Trophoblast cell (in vitro differentiated cells and primary cell): ENCODE measurements at regions not wholly inside any gene's neighbourhood (a gene's known extent, or its start where the extent isn't known, plus 50 kb on each side); places are given as distances from the start of the nearest gene placed in this dataset.

Experiments used
- DNase-seq, 2 donors: peaks; one replicate each; pipeline ENCODE4 v3.0.0-alpha.2; 2016
- H2AFZ ChIP-seq: 2 replicates; pipeline ENCODE4 v1.6.1; 2013; ENCODE audit warnings: low read length, moderate library complexity, mild to moderate bottlenecking; ENCODE audit not compliant: insufficient read depth, poor library complexity
- H2AK5ac ChIP-seq: 2 replicates; pipeline ENCODE4 v1.6.1; 2013; ENCODE audit warnings: mild to moderate bottlenecking, low read length
- H2BK120ac ChIP-seq: 2 replicates; pipeline ENCODE4 v1.6.1; 2013; ENCODE audit warnings: low read length, mild to moderate bottlenecking, moderate library complexity; ENCODE audit not compliant: insufficient read depth, poor library complexity
- H2BK12ac ChIP-seq: 2 replicates; pipeline ENCODE4 v1.6.1; 2013; ENCODE audit warnings: mild to moderate bottlenecking, low read length, moderate library complexity
- H2BK5ac ChIP-seq: 2 replicates; pipeline ENCODE4 v1.6.1; 2013; ENCODE audit warnings: low read length, low read depth, moderate library complexity, mild to moderate bottlenecking; ENCODE audit not compliant: poor library complexity
- H3K14ac ChIP-seq: 2 replicates; pipeline ENCODE4 v1.6.1; 2013; ENCODE audit warnings: mild to moderate bottlenecking, low read length
- H3K18ac ChIP-seq: 2 replicates; pipeline ENCODE4 v1.6.1; 2013; ENCODE audit warnings: mild to moderate bottlenecking, low read length
- H3K23ac ChIP-seq: 2 replicates; pipeline ENCODE4 v1.6.1; 2013; ENCODE audit warnings: low read length
- H3K27ac ChIP-seq: 2 replicates; pipeline ENCODE4 v1.5.1; 2013; ENCODE audit warnings: low read depth, mild to moderate bottlenecking, inconsistent platforms, low read length, moderate library complexity
- H3K27me3 ChIP-seq: 2 replicates; pipeline ENCODE4 v1.6.1; 2013; ENCODE audit warnings: inconsistent platforms, mild to moderate bottlenecking, low read length, moderate library complexity; ENCODE audit not compliant: insufficient read depth
- H3K36me3 ChIP-seq, 2 experiments: 1 replicate in 1 of 2; 2 replicates in 1 of 2; pipeline ENCODE4 v1.6.1; 2013; ENCODE audit warnings: low read length in 2 of 2, mild to moderate bottlenecking in 2 of 2, moderate library complexity in 1 of 2; ENCODE audit not compliant: insufficient read depth in 2 of 2, control insufficient read depth in 1 of 2
- H3K4ac ChIP-seq: 2 replicates; pipeline ENCODE4 v1.6.1; 2013; ENCODE audit warnings: low read depth, mild to moderate bottlenecking, low read length, moderate library complexity
- H3K4me1 ChIP-seq, 2 experiments: 1 replicate in 1 of 2; 2 replicates in 1 of 2; pipeline ENCODE4 v1.6.1; 2013; ENCODE audit warnings: low read length in 2 of 2, mild to moderate bottlenecking in 2 of 2, moderate library complexity in 1 of 2; ENCODE audit not compliant: insufficient read depth in 2 of 2, control insufficient read depth in 1 of 2
- H3K4me2 ChIP-seq: 2 replicates; pipeline ENCODE4 v1.6.1; 2013; ENCODE audit warnings: inconsistent platforms, mild to moderate bottlenecking, low read length, moderate library complexity
- H3K4me3 ChIP-seq: 2 replicates; pipeline ENCODE4 v1.5.1; 2013; ENCODE audit warnings: mild to moderate bottlenecking, low read depth, low read length, inconsistent platforms
- H3K79me1 ChIP-seq: one replicate; pipeline ENCODE4 v1.6.1; 2013; ENCODE audit warnings: low read length
- H3K79me2 ChIP-seq: 2 replicates; pipeline ENCODE4 v1.6.1; 2013; ENCODE audit warnings: low read length, mild to moderate bottlenecking; ENCODE audit not compliant: control insufficient read depth, insufficient read depth, poor library complexity
- H3K9ac ChIP-seq: 2 replicates; pipeline ENCODE4 v1.6.1; 2013; ENCODE audit warnings: mild to moderate bottlenecking, low read length
- H3K9me3 ChIP-seq: 2 replicates; pipeline ENCODE4 v1.6.1; 2013; ENCODE audit warnings: low read depth, mild to moderate bottlenecking, control low read depth, inconsistent platforms, low read length; ENCODE audit not compliant: insufficient read depth
- H4K12ac ChIP-seq: 2 replicates; pipeline ENCODE4 v1.6.1; 2013; ENCODE audit warnings: low read depth, mild to moderate bottlenecking, low read length, moderate library complexity
- H4K8ac ChIP-seq: 2 replicates; pipeline ENCODE4 v1.6.1; 2013; ENCODE audit warnings: low read depth, mild to moderate bottlenecking, low read length, moderate library complexity
- H4K91ac ChIP-seq: one replicate; pipeline ENCODE4 v1.6.1; 2013; ENCODE audit warnings: low read depth, mild to moderate bottlenecking, low read length, moderate library complexity
- whole genome bisulfite sequencing: extraction: QIAGEN DNeasy Blood & Tissue Kit; methylation state at CpG from one replicate; pipeline ENCODE4 v1.1.7; 2013; ENCODE audit warnings: missing lambda C conversion rate; ENCODE audit not compliant: insufficient read length, insufficient coverage; ENCODE audit errors: extremely low coverage; 5-methylcytosine and 5-hydroxymethylcytosine counted together

GRCh38 chr6:165774903-165775601, 112.0 kb upstream of the PDE10A start:
- Histone ChIP-seq H3K4me1 (no peaks in the 10 kb centered on the region), H2AK5ac (no peak overlapping the region), H2BK120ac (no peak overlapping the region), H3K4me3 (no peak overlapping the region), H3K27ac (no peak overlapping the region), H3K79me2 (no peaks in the 10 kb centered on the region), H4K8ac (no peak overlapping the region), H3K14ac (no peak overlapping the region), H2AFZ (no peak overlapping the region), H3K27me3 (no peaks in the 10 kb centered on the region), H4K91ac (no peak overlapping the region), H4K12ac (no peak overlapping the region), H3K18ac (no peak overlapping the region), H3K9ac (no peak overlapping the region), H3K79me1 (no peaks in the 10 kb centered on the region), H3K4ac (no peak overlapping the region), H3K4me2 (no peak overlapping the region), H3K9me3 (no peaks in the 10 kb centered on the region), H3K23ac (no peak overlapping the region), H2BK12ac (no peak overlapping the region), H2BK5ac (no peak overlapping the region), H3K36me3 (no peaks in the 10 kb centered on the region)
- no CpG with 5 or more reads among the region's 13 CpGs for WGBS
- peak; percentile 85 to 96 for DNase-seq

- H2BK5ac ChIP-seq, result no peak overlapping the region
These were observed 107.5 kb upstream of the PDE10A start for GRCh38 chr6:165770397-165771082.

GRCh38 chr6:165769884-165770283, 106.8 kb upstream of the PDE10A start:
- no peak overlapping the region for H2BK120ac ChIP-seq
- H3K9ac ChIP-seq, result no peak overlapping the region
- no peak overlapping the region for H3K23ac ChIP-seq
- H3K18ac ChIP-seq, result no peak overlapping the region
- no peaks in the 10 kb centered on the region for H3K9me3 ChIP-seq
- H3K27me3 ChIP-seq, result no peaks in the 10 kb centered on the region
- H2BK5ac ChIP-seq, result no peak overlapping the region
- no peak overlapping the region for H4K91ac ChIP-seq
- H4K8ac ChIP-seq, result no peak overlapping the region
- no peak overlapping the region for H3K4me2 ChIP-seq
- no peaks in the 10 kb centered on the region for H3K79me2 ChIP-seq
- no peak overlapping the region for H3K4me3 ChIP-seq
- no peak overlapping the region for H2AK5ac ChIP-seq
- H2AFZ ChIP-seq, result no peak overlapping the region
- no peaks in the 10 kb centered on the region for H3K79me1 ChIP-seq
- H4K12ac ChIP-seq, result no peak overlapping the region
- no peak for DNase-seq
- no peak overlapping the region for H3K14ac ChIP-seq
- no peak overlapping the region for H3K27ac ChIP-seq
- no CpG with 5 or more reads among the region's 3 CpGs for WGBS
- H3K4ac ChIP-seq, result no peak overlapping the region
- no peaks in the 10 kb centered on the region for H3K4me1 ChIP-seq
- no peak overlapping the region for H2BK12ac ChIP-seq
- H3K36me3 ChIP-seq, result no peaks in the 10 kb centered on the region

More at GRCh38 chr6:165770397-165771082, 107.5 kb upstream of the PDE10A start:
- H3K79me2 ChIP-seq, result no peaks in the 10 kb centered on the region
- H3K14ac ChIP-seq, result no peak overlapping the region
- no peak overlapping the region for H4K12ac ChIP-seq
- H2BK12ac ChIP-seq, result no peak overlapping the region
- H3K36me3 ChIP-seq, result no peaks in the 10 kb centered on the region
- no peak overlapping the region for H2AFZ ChIP-seq
- no peak overlapping the region for H3K4ac ChIP-seq
- H3K4me2 ChIP-seq, result no peak overlapping the region
- H3K79me1 ChIP-seq, result no peaks in the 10 kb centered on the region
- no peaks in the 10 kb centered on the region for H3K9me3 ChIP-seq
- H3K27me3 ChIP-seq, result no peaks in the 10 kb centered on the region
- no peak overlapping the region for H2BK120ac ChIP-seq
- H4K8ac ChIP-seq, result no peak overlapping the region
- no peak overlapping the region for H2AK5ac ChIP-seq
- no peak for DNase-seq
- WGBS, result no CpG with 5 or more reads among the region's 14 CpGs
- no peak overlapping the region for H3K23ac ChIP-seq
- H3K18ac ChIP-seq, result no peak overlapping the region
- H3K4me3 ChIP-seq, result no peak overlapping the region
- H3K27ac ChIP-seq, result no peak overlapping the region
- no peak overlapping the region for H3K9ac ChIP-seq
- no peaks in the 10 kb centered on the region for H3K4me1 ChIP-seq
- no peak overlapping the region for H4K91ac ChIP-seq

- Histone ChIP-seq H3K9me3 (no peaks in the 10 kb centered on the region), H3K36me3 (no peaks in the 10 kb centered on the region), H3K18ac (no peak overlapping the region), H3K27ac (no peak overlapping the region), H3K4me3 (no peak overlapping the region), H2BK120ac (no peak overlapping the region), H4K12ac (no peak overlapping the region), H3K4me2 (no peak overlapping the region), H3K9ac (no peak overlapping the region), H3K79me1 (no peaks in the 10 kb centered on the region), H3K14ac (no peak overlapping the region), H2AK5ac (no peak overlapping the region), H3K4ac (no peak overlapping the region), H2AFZ (no peak overlapping the region), H3K79me2 (no peaks in the 10 kb centered on the region), H4K91ac (no peak overlapping the region), H3K4me1 (no peaks in the 10 kb centered on the region), H2BK12ac (no peak overlapping the region), H4K8ac (no peak overlapping the region), H2BK5ac (no peak overlapping the region), H3K27me3 (no peaks in the 10 kb centered on the region), H3K23ac (no peak overlapping the region)
- DNase-seq, result no peak
- no CpG with 5 or more reads among the region's 5 CpGs for WGBS
These were observed 106.4 kb upstream of the PDE10A start for GRCh38 chr6:165769401-165769800.
